Thyroid gland (tissue), 4 donors: ENCODE measurements at regions not wholly inside any gene's neighbourhood (a gene's known extent, or its start where the extent isn't known, plus 50 kb on each side); places are given as distances from the start of the nearest gene placed in this dataset.

ENCODE experiments used
- DNase-seq, 2 donors: peaks; one replicate each; pipeline ENCODE4 v3.0.0-alpha.2; 2019
- H3K27ac ChIP-seq, 3 donors: fragments of 200-600 bp; sonication (generic); 1 replicate in 2 of 3; 2 replicates in 1 of 3; pipeline ENCODE4 v1.5.1; 2016 to 2019; ENCODE audit warnings: mild to moderate bottlenecking in 1 of 3, moderate library complexity in 1 of 3
- H3K27me3 ChIP-seq: fragments of 200-600 bp; sonication (generic); one replicate; pipeline ENCODE4 v1.5.1; 2019
- H3K36me3 ChIP-seq, 2 donors: fragments of 200-600 bp; sonication (generic); one replicate each; pipeline ENCODE4 v1.5.1; 2016 to 2019
- H3K4me1 ChIP-seq, 2 donors: fragments of 200-600 bp; sonication (generic); one replicate each; pipeline ENCODE4 v1.5.1; 2017 to 2019
- H3K4me3 ChIP-seq, 3 donors: fragments of 200-600 bp; sonication (generic); replicated peaks in 1 of 3; 1 replicate in 2 of 3; 2 replicates in 1 of 3; pipeline ENCODE4 v1.5.1; 2016; ENCODE audit warnings: mild to moderate bottlenecking in 1 of 3
- H3K9me3 ChIP-seq: fragments of 200-600 bp; sonication (generic); one replicate; pipeline ENCODE4 v1.5.1; 2017
- CTCF ChIP-seq, 6 experiments: fragments of 200-600 bp in 3 of 6; fragments of 450-650 bp in 3 of 6; sonication (generic) in 3 of 6; IDR thresholded peaks; one replicate each; pipeline ENCODE4 v1.5.1; 2016 to 2019; ENCODE audit warnings: antibody characterized with exemption in 6 of 6, mild to moderate bottlenecking in 2 of 6, inconsistent platforms in 1 of 6, moderate library complexity in 1 of 6
- POLR2A ChIP-seq, 2 donors: fragments of 450-650 bp; IDR thresholded peaks; one replicate each; pipeline ENCODE4 v1.6.1; 2017; ENCODE audit warnings: antibody characterized with exemption in 2 of 2, mild to moderate bottlenecking in 2 of 2, moderate library complexity in 1 of 2
- WGBS, 2 donors: methylation state at CpG; one replicate each; pipeline ENCODE4 v1.1.5; 2017; 5-methylcytosine and 5-hydroxymethylcytosine counted together
- intact Hi-C: fragments of 100-400 bp; cut with DNase I; formaldehyde crosslinking; loops from one replicate; pipeline ENCODE4 v1.15.1; 2023

- intact Hi-C loops: no loop called here
- Histone ChIP-seq H3K27me3 (no peaks in the 10 kb centered on the region), H3K4me3 (no peak overlapping the region), H3K4me1 (no peaks in the 10 kb centered on the region), H3K36me3 (no peaks in the 10 kb centered on the region), H3K27ac (no peak overlapping the region), H3K9me3 (no peaks in the 10 kb centered on the region)
- TF ChIP-seq POLR2A (IDR thresholded peaks at IDR 0.05): no peak
- TF ChIP-seq CTCF (IDR thresholded peaks at IDR 0.05): no peak
- DNase-seq: no peak
- WGBS, 2 donors: 87% methylated on average over 3 of the region's 3 CpGs
Measured at GRCh38 chr2:156145976-156146375, 186.5 kb downstream of the NR4A2 start.

- no peaks in the 10 kb centered on the region for H3K9me3 ChIP-seq
- H3K36me3 ChIP-seq: no peaks in the 10 kb centered on the region
- 79 to 83% methylated on average over 3 of the region's 3 CpGs for WGBS, 2 donors
- no peak for TF ChIP-seq POLR2A (IDR thresholded peaks at IDR 0.05)
- no peak for TF ChIP-seq CTCF (IDR thresholded peaks at IDR 0.05)
- no peaks in the 10 kb centered on the region for H3K4me1 ChIP-seq
- no peaks in the 10 kb centered on the region for H3K27me3 ChIP-seq
- no peak overlapping the region for H3K4me3 ChIP-seq
- no peak overlapping the region for H3K27ac ChIP-seq
- intact Hi-C loops: no loop called here
- DNase-seq: no peak
Measured at GRCh38 chr2:156145469-156145868, 187.1 kb downstream of the NR4A2 start.

- no peaks in the 10 kb centered on the region for H3K4me1 ChIP-seq
- no peak for TF ChIP-seq CTCF (IDR thresholded peaks at IDR 0.05)
- TF ChIP-seq POLR2A (IDR thresholded peaks at IDR 0.05): no peak
- intact Hi-C loops: no loop called here
- no peaks in the 10 kb centered on the region for H3K27me3 ChIP-seq
- no peaks in the 10 kb centered on the region for H3K36me3 ChIP-seq
- no peaks in the 10 kb centered on the region for H3K9me3 ChIP-seq
- DNase-seq: no peak
- 80 to 83% methylated on average over 4 of the region's 4 CpGs for WGBS, 2 donors
- H3K4me3 ChIP-seq: no peak overlapping the region
- H3K27ac ChIP-seq: no peak overlapping the region
Measured at GRCh38 chr2:156136566-156136965, 196.0 kb downstream of the NR4A2 start.

- intact Hi-C loops: no loop called here
- Histone ChIP-seq H3K36me3 (no peaks in the 10 kb centered on the region), H3K27me3 (no peaks in the 10 kb centered on the region), H3K4me1 (no peaks in the 10 kb centered on the region), H3K4me3 (no peak overlapping the region), H3K27ac (no peak overlapping the region), H3K9me3 (no peaks in the 10 kb centered on the region)
- TF ChIP-seq CTCF (IDR thresholded peaks at IDR 0.05) (no peak), POLR2A (IDR thresholded peaks at IDR 0.05) (no peak)
- no peak for DNase-seq
- 92 to 94% methylated on average over 5 of the region's 5 CpGs for WGBS, 2 donors
Measured at GRCh38 chr2:156134887-156135286, 197.6 kb downstream of the NR4A2 start.

- H3K36me3 ChIP-seq: no peaks in the 10 kb centered on the region
- DNase-seq: no peak
- H3K9me3 ChIP-seq: no peaks in the 10 kb centered on the region
- H3K27me3 ChIP-seq: no peaks in the 10 kb centered on the region
- WGBS, 2 donors: 86 to 88% methylated on average over 1 of the region's 1 CpG
- no peak overlapping the region for H3K27ac ChIP-seq
- intact Hi-C loops: no loop called here
- H3K4me3 ChIP-seq: no peak overlapping the region
- no peaks in the 10 kb centered on the region for H3K4me1 ChIP-seq
- TF ChIP-seq POLR2A (IDR thresholded peaks at IDR 0.05) (no peak), CTCF (IDR thresholded peaks at IDR 0.05) (no peak)
Measured at GRCh38 chr2:156132941-156133340, 199.6 kb downstream of the NR4A2 start.
